Sigmoid colon (tissue), 4 donors: ENCODE measurements at regions not wholly inside any gene's neighbourhood (a gene's known extent, or its start where the extent isn't known, plus 50 kb on each side); places are given as distances from the start of the nearest gene placed in this dataset.

Experiments
- EP300 ChIP-seq, 4 donors: sonication (generic); formaldehyde crosslinking; IDR thresholded peaks; one replicate each; pipeline ENCODE4 v1.6.1; 2017; ENCODE audit warnings: antibody characterized with exemption in 4 of 4
- POLR2A ChIP-seq, 2 donors: fragments of 450-650 bp; IDR thresholded peaks; one replicate each; pipeline ENCODE4 v1.6.1; 2016; ENCODE audit warnings: antibody characterized with exemption in 2 of 2, mild to moderate bottlenecking in 2 of 2, moderate library complexity in 2 of 2
- POLR2AphosphoS5 ChIP-seq, 4 donors: sonication (generic); formaldehyde crosslinking; IDR thresholded peaks; one replicate each; pipeline ENCODE4 v1.6.1; 2017; ENCODE audit warnings: antibody characterized with exemption in 4 of 4
- TF ChIP-seq, protein P1 (sequence below), 4 experiments: fragments of 450-650 bp in 3 of 4; fragments of 200-600 bp in 1 of 4; IDR thresholded peaks; one replicate each; pipeline ENCODE4 v1.5.1; 2016 to 2019; ENCODE audit warnings: antibody characterized with exemption in 4 of 4, mild to moderate bottlenecking in 3 of 4, moderate library complexity in 2 of 4

DNA sequence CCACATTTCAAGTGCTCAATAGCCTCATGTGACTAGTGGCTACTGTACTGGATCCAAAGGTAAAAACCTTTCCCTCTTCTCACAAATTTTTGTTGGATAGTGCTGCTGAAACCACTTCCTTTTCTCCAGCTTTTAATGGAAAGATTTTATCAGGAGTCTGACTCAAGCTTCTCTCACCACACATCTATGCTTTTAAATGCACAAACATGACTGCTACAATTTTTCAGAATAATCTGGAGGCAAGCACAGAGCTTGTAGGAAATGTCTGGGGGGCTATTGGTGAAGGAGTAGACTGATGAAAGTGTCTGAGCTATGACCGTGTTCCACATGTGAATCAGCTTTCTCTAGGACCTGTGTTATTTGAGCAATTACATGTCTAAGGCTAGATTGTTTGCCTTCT, 101.1 kb upstream of the FAT3 start:
- TF ChIP-seq, protein P1, sequence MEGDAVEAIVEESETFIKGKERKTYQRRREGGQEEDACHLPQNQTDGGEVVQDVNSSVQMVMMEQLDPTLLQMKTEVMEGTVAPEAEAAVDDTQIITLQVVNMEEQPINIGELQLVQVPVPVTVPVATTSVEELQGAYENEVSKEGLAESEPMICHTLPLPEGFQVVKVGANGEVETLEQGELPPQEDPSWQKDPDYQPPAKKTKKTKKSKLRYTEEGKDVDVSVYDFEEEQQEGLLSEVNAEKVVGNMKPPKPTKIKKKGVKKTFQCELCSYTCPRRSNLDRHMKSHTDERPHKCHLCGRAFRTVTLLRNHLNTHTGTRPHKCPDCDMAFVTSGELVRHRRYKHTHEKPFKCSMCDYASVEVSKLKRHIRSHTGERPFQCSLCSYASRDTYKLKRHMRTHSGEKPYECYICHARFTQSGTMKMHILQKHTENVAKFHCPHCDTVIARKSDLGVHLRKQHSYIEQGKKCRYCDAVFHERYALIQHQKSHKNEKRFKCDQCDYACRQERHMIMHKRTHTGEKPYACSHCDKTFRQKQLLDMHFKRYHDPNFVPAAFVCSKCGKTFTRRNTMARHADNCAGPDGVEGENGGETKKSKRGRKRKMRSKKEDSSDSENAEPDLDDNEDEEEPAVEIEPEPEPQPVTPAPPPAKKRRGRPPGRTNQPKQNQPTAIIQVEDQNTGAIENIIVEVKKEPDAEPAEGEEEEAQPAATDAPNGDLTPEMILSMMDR (IDR thresholded peaks at IDR 0.05): no peak
- TF ChIP-seq POLR2AphosphoS5 (IDR thresholded peaks at IDR 0.05) (no peak), EP300 (IDR thresholded peaks at IDR 0.05) (no peak), POLR2A (IDR thresholded peaks at IDR 0.05) (no peak)
